ENCODE measurements at regions not wholly inside any gene's neighbourhood (a gene's known extent, or its start where the extent isn't known, plus 50 kb on each side); places are given as distances from the start of the nearest gene placed in this dataset.

DNA sequence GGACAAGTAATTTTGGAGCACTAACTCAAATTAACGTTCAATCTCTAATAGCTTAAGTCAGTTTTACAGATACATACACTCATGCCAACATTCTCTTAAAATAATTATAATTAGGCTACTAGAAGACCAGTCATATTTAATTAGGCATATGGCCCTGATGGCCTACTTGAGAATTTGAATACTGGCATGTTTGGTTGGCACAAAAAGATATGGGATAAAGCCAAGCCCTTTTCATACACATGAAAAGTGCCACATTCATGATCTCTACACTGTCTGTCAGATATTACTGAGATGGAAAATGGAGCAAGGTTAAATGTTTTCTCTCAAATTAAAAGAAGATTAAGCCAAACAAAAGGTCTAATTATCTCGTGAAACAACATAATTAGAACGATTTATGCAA lies 1091.0 kb downstream of the C4orf33 start (continued):
- TF ChIP-seq ZNF140 (CRISPR knock-in tag; IDR thresholded peaks at IDR 0.05) (no peak), NRF1 (conservative IDR thresholded peaks at IDR 0.05 in 1 of 2, IDR thresholded peaks at IDR 0.05 in 1 of 2) (no peak), ZNF124 (CRISPR knock-in tag; IDR thresholded peaks at IDR 0.05) (no peak), ZNF75A (CRISPR knock-in tag; IDR thresholded peaks at IDR 0.05) (no peak)

DNA sequence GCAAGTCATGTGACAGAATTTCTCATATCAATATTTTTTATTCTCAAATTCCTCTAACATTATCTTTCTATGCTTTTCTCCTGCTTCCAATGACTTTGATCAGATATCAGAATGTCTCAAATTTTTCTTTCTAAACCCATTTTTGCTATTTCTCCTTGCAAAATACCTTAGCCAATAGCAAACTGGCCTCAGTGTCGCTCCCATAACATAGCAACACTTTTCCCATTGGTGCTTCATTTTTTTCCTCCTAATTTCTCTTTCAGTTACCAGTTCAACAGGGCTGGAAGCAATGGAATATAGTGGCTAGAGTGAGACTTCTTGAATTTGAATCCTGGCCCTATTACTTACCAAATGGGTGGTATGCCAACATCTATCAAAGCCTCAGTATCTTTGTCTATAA lies 1091.6 kb downstream of the C4orf33 start:
- H2AFZ ChIP-seq (ENCODE audit: low read depth, low read length) = no peak overlapping the region
- no peak for TF ChIP-seq MYC (IDR thresholded peaks at IDR 0.05; ENCODE audit: low read depth, low read length)
- TF ChIP-seq MYC (CRISPR knock-in tag; IDR thresholded peaks at IDR 0.05; ENCODE audit: borderline replicate concordance, low read depth) = no peak
- TF ChIP-seq, protein P1, sequence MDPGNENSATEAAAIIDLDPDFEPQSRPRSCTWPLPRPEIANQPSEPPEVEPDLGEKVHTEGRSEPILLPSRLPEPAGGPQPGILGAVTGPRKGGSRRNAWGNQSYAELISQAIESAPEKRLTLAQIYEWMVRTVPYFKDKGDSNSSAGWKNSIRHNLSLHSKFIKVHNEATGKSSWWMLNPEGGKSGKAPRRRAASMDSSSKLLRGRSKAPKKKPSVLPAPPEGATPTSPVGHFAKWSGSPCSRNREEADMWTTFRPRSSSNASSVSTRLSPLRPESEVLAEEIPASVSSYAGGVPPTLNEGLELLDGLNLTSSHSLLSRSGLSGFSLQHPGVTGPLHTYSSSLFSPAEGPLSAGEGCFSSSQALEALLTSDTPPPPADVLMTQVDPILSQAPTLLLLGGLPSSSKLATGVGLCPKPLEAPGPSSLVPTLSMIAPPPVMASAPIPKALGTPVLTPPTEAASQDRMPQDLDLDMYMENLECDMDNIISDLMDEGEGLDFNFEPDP (CRISPR knock-in tag; IDR thresholded peaks at IDR 0.05) = no peak
- no peak for TF ChIP-seq YBX1 (IDR thresholded peaks at IDR 0.05)
- TF ChIP-seq, protein P2, sequence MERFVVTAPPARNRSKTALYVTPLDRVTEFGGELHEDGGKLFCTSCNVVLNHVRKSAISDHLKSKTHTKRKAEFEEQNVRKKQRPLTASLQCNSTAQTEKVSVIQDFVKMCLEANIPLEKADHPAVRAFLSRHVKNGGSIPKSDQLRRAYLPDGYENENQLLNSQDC (CRISPR knock-in tag; IDR thresholded peaks at IDR 0.05) = no peak
- TF ChIP-seq, protein P3, sequence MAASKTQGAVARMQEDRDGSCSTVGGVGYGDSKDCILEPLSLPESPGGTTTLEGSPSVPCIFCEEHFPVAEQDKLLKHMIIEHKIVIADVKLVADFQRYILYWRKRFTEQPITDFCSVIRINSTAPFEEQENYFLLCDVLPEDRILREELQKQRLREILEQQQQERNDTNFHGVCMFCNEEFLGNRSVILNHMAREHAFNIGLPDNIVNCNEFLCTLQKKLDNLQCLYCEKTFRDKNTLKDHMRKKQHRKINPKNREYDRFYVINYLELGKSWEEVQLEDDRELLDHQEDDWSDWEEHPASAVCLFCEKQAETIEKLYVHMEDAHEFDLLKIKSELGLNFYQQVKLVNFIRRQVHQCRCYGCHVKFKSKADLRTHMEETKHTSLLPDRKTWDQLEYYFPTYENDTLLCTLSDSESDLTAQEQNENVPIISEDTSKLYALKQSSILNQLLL (CRISPR knock-in tag; IDR thresholded peaks at IDR 0.05; ENCODE audit: borderline replicate concordance) = no peak
- no peak for TF ChIP-seq HSF4 (CRISPR knock-in tag; IDR thresholded peaks at IDR 0.05; ENCODE audit: borderline replicate concordance)
- no peak for TF ChIP-seq RUNX1 (IDR thresholded peaks at IDR 0.05; ENCODE audit: low read depth)
- TF ChIP-seq, protein P4, sequence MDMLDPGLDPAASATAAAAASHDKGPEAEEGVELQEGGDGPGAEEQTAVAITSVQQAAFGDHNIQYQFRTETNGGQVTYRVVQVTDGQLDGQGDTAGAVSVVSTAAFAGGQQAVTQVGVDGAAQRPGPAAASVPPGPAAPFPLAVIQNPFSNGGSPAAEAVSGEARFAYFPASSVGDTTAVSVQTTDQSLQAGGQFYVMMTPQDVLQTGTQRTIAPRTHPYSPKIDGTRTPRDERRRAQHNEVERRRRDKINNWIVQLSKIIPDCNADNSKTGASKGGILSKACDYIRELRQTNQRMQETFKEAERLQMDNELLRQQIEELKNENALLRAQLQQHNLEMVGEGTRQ (CRISPR knock-in tag; IDR thresholded peaks at IDR 0.05) = no peak
- TF ChIP-seq ZNF445 (CRISPR knock-in tag; IDR thresholded peaks at IDR 0.05; ENCODE audit: low read depth) = no peak
- TF ChIP-seq NONO (IDR thresholded peaks at IDR 0.05; ENCODE audit: low read depth in 2 of 2, low read length in 1 of 2) = no peak
- TF ChIP-seq, protein P5, sequence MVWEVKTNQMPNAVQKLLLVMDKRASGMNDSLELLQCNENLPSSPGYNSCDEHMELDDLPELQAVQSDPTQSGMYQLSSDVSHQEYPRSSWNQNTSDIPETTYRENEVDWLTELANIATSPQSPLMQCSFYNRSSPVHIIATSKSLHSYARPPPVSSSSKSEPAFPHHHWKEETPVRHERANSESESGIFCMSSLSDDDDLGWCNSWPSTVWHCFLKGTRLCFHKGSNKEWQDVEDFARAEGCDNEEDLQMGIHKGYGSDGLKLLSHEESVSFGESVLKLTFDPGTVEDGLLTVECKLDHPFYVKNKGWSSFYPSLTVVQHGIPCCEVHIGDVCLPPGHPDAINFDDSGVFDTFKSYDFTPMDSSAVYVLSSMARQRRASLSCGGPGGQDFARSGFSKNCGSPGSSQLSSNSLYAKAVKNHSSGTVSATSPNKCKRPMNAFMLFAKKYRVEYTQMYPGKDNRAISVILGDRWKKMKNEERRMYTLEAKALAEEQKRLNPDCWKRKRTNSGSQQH (CRISPR knock-in tag; IDR thresholded peaks at IDR 0.05) = no peak
- H3K9ac ChIP-seq (ENCODE audit: insufficient read depth in 1 of 2, low read depth in 2 of 2, low read length in 2 of 2) = no peak overlapping the region
- ATAC-seq (no peak), FAIRE-seq (no peak), DNase-seq (ENCODE audit: extremely low read depth in 1 of 4, low spot score in 3 of 4) (no peak)
- in situ Hi-C loops (cut with MboI) (no loop called here), intact Hi-C loops (cut with micrococcal nuclease) (no loop called here)
- no peaks in the 10 kb centered on the region for H3K79me2 ChIP-seq (ENCODE audit: control insufficient read depth, insufficient read depth, low read length)
- BruUV-seq (replicated peaks) = no TSS peak
- no peaks in the 10 kb centered on the region for H3K27me3 ChIP-seq (ENCODE audit: control insufficient read depth in 2 of 2, insufficient read depth in 2 of 2, low read length in 2 of 2)
- no peaks in the 10 kb centered on the region; the same call in 1 of the 2 replicates for H3K9me3 ChIP-seq (replicated peaks; ENCODE audit: control insufficient read depth, insufficient read depth, low read depth, low read length)
- H3K36me3 ChIP-seq (ENCODE audit: control insufficient read depth, insufficient read depth, low read length) = no peaks in the 10 kb centered on the region
- ChIA-PET CTCF (ENCODE audit: low intra/inter-chr PET ratio) (no interaction called here), POLR2A (interaction anchor here (0.6 kb wide), 1 partner anchor 1680 kb away, joined by 3 read pairs; no protein-coding TSS in a partner anchor)
- no peak overlapping the region for H3K4me2 ChIP-seq (ENCODE audit: insufficient read depth, low read length)
- no peaks in the 10 kb centered on the region for H3K4me1 ChIP-seq (replicated peaks in 1 of 2; ENCODE audit: control insufficient read depth in 2 of 2, insufficient read depth in 2 of 2, low read length in 2 of 2)
- no peak overlapping the region for H3K27ac ChIP-seq (ENCODE audit: extremely low read depth, low read depth, low read length)
- H3K4me3 ChIP-seq = no peak overlapping the region
- 0% methylated on average over 1 of the region's 1 CpG for WGBS (ENCODE audit: insufficient coverage, low coverage, missing lambda C conversion rate)
- no peaks in the 10 kb centered on the region for H3K9me1 ChIP-seq (ENCODE audit: control insufficient read depth, insufficient read depth, low read length)
- H4K20me1 ChIP-seq (replicated peaks; ENCODE audit: control insufficient read depth, insufficient read depth, low read length) = no peaks in the 10 kb centered on the region
